ENCODE measurements at regions not wholly inside any gene's neighbourhood (a gene's known extent, or its start where the extent isn't known, plus 50 kb on each side); places are given as distances from the start of the nearest gene placed in this dataset.

- TF ChIP-seq TSHZ2 (CRISPR knock-in tag; IDR thresholded peaks at IDR 0.05), result no peak
- no peak for TF ChIP-seq CREB5 (CRISPR knock-in tag; IDR thresholded peaks at IDR 0.05; ENCODE audit: low read depth)
- no peak for TF ChIP-seq ZNF8 (CRISPR knock-in tag; IDR thresholded peaks at IDR 0.05)
- no peak for TF ChIP-seq PPARA (CRISPR knock-in tag; IDR thresholded peaks at IDR 0.05; ENCODE audit: borderline replicate concordance)
- TF ChIP-seq BACH2 (CRISPR knock-in tag; IDR thresholded peaks at IDR 0.05; ENCODE audit: borderline replicate concordance), result no peak
- no peak for TF ChIP-seq RARB (CRISPR knock-in tag; IDR thresholded peaks at IDR 0.05)
- no peak for TF ChIP-seq POU6F1 (CRISPR knock-in tag; IDR thresholded peaks at IDR 0.05; ENCODE audit: borderline replicate concordance, low read depth)
- ATAC-seq, result no peak
Observed at GRCh38 chr21:34197561-34197960, 124.2 kb downstream of the MRPS6 start.

GRCh38 chr21:34198231-34199120, 125.1 kb downstream of the MRPS6 start:
- ATAC-seq, result no peak
- TF ChIP-seq ISL1 (CRISPR knock-in tag; IDR thresholded peaks at IDR 0.05) (no peak), BACH2 (CRISPR knock-in tag; IDR thresholded peaks at IDR 0.05; ENCODE audit: borderline replicate concordance) (no peak), ESRRG (CRISPR knock-in tag; IDR thresholded peaks at IDR 0.05) (no peak), ZFP3 (CRISPR knock-in tag; IDR thresholded peaks at IDR 0.05) (no peak), SNAI2 (CRISPR knock-in tag; IDR thresholded peaks at IDR 0.05) (no peak), ZC3H10 (CRISPR knock-in tag; IDR thresholded peaks at IDR 0.05) (no peak), POU6F1 (CRISPR knock-in tag; IDR thresholded peaks at IDR 0.05; ENCODE audit: borderline replicate concordance, low read depth) (no peak), TSHZ2 (CRISPR knock-in tag; IDR thresholded peaks at IDR 0.05) (no peak), CSDC2 (CRISPR knock-in tag; IDR thresholded peaks at IDR 0.05) (no peak), PATZ1 (CRISPR knock-in tag; IDR thresholded peaks at IDR 0.05; ENCODE audit: borderline replicate concordance) (no peak), ARNTL (CRISPR knock-in tag; IDR thresholded peaks at IDR 0.05; ENCODE audit: borderline replicate concordance, low read depth) (no peak), ZNF70 (CRISPR knock-in tag; IDR thresholded peaks at IDR 0.05) (no peak), RARB (CRISPR knock-in tag; IDR thresholded peaks at IDR 0.05) (no peak), OSR1 (CRISPR knock-in tag; IDR thresholded peaks at IDR 0.05) (no peak), GLIS3 (CRISPR knock-in tag; IDR thresholded peaks at IDR 0.05) (no peak), ZFP30 (CRISPR knock-in tag; IDR thresholded peaks at IDR 0.05) (no peak), ZNF565 (CRISPR knock-in tag; conservative IDR thresholded peaks at IDR 0.05; ENCODE audit: low read depth) (no peak)

Measured in SK-N-SH treated with all-trans-retinoic acid at 6 μM for 48 hours (cell line).